Suppressor macrophage (primary cell): ENCODE measurements at regions not wholly inside any gene's neighbourhood (a gene's known extent, or its start where the extent isn't known, plus 50 kb on each side); places are given as distances from the start of the nearest gene placed in this dataset.

ENCODE experiments used
- DNase-seq, 4 experiments: peaks; one replicate each; pipeline ENCODE4 v3.0.0-alpha.2; 2020 to 2022

DNA sequence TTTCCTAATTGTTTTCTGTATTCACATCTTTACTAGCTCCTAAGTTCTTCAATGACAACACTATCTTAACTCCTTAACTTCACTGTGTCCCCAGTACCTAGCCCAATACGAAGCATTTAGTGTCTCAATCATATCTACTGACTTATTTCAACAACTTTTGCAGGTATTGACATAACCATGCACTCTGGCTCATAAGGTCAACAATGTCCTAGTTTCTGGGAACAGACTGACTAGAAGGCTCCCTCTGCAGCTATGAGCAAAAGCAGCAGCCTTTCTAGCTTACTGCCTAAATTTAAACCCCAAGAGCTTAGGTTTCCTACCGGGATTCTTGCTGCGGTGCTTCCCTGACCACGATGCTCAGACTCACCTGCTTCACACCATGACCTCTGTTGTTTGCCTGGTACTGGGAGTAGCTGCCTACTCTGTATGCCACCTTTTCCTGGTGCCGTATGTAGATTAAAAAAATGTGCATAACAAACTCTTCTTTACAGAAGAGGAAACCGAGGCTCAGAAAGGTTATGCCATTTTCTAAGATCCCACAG is 767.7 kb downstream of the TUSC7 start:
- no peak for DNase-seq

DNA sequence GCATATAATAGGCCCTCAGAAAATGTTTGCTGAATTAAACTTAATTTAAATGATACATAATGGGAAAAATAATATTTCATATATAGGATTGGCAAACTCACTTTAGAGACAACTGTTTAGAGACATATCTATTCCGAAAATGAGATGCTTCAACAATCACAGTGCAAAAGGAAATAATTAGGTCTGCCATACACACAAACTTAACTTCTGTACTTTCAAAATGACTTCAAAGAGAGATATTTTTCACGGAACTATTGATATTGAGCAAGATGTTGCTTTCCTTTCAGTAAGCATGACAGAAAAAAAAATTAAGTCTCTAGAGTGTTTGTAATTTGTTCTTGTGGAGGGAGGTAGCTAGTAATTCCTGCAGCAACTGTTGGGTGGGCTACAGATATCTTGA is 769.5 kb downstream of the TUSC7 start:
- no peak for DNase-seq

GRCh38 chr3:117480525-117480924 is 770.9 kb downstream of the TUSC7 start:
- DNase-seq = no peak

- no peak for DNase-seq
Measured at GRCh38 chr3:117480972-117481371, 771.4 kb downstream of the TUSC7 start.

- peak in 2 of 4 experiments; percentile 3 to 6 for DNase-seq
Measured at GRCh38 chr3:117483839-117484238, 774.3 kb downstream of the TUSC7 start.

- no peak for DNase-seq
Measured at GRCh38 chr3:117485841-117486240, 776.3 kb downstream of the TUSC7 start.

GRCh38 chr3:117486719-117487716 is 777.4 kb downstream of the TUSC7 start:
- DNase-seq = no peak

DNA sequence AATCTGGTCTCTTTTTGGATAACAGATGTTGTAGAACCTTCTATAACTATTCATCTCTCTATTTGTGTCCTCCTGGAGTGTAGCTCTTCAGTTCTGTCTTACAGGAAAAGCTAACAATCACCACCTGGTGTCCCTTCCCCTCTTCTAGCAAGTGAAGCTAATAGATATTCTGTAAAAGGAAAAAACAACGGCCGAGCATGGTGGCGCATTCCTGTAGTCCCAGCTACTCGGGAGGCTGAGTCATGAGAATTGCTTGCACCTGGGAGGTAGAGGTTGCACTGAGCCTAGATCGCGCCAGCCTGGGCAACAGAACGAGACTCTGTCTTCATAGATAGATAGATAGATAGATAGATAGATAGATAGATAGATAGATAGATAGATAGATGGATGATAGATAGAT is 779.4 kb downstream of the TUSC7 start:
- no peak for DNase-seq

DNA sequence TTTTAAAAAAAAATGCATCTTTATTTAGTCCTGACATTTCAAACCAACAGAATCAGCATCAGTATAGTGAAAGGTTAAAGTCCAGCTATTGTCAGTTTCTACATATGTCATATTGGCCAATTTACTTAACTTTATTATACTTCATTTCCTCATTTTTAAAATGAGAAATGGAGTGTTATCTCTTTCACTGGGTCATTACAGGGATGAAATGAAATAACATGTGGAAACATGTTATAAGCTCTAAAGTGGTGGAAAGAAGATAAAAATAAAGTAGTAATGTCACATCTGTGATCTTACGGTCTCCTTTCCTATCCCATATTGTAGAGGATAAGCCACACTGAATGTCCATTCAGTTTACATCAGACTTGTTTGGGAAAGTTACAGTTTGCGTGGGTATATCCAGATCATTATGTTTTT is 780.1 kb downstream of the TUSC7 start:
- no peak for DNase-seq

DNA sequence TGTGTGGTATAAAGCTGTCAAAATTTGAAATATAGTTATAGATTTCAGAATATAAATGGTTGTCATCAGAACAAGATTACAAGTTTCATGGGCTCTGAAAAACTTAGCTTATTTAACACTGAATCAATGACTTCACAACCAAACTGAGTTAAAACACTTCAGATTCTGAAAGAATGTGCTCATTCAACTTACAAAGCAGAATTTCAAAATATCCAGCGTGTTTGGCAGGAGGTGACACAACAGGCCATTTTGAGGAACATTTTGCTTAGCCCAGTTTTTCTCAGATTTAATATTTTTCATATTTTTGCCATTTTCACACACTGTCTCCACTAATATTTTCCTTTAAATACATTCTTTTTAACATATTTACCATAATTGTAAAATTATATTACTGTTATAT is 781.1 kb downstream of the TUSC7 start:
- peak in 2 of 4 experiments; percentile 28 to 37 for DNase-seq

DNA sequence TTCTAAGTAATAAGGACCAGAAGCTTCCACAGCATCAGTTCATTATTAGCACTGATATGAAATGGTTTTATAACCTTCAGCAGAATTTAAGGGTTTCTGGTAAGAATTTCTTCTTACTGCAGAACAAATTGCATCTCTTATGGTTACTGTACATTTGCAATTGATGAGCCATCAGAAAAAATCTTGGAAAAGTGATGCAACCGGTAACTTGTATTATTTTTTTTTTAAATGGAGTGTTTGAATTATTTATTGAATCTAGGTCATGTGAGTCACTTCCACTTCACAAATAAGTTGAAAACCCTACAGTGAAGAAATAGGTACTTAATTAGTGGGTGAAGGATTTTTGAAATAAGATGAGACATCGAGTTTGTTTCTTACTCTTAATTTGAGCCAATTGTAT is 786.0 kb downstream of the TUSC7 start:
- DNase-seq = no peak

GRCh38 chr3:117499189-117499870 is 789.8 kb downstream of the TUSC7 start:
- DNase-seq = no peak

- peak in 2 of 4 experiments; percentile 6 to 22 for DNase-seq
Measured at GRCh38 chr3:117507958-117508357, 798.4 kb downstream of the TUSC7 start.

GRCh38 chr3:117509858-117510257 is 800.3 kb downstream of the TUSC7 start:
- peak; percentile 13 to 67 (median 52) for DNase-seq

DNA sequence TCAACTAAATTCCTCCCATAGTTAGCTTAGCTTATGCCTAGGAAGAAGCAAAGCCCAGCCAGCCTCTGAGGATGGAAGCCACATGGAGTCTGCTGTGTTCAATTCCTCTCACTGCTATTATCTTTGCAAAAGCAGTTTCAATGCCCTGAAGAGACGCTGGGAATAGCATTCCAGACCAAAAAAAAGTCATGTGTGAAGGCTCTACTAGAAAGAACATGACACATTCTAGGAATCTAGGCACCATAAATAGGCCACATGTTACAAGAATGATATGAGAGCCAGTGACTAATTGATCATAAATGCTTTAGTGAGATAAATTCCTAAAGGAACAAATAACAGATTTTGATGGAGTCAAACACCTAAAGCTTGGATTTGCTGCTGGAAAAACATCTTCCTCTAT is 800.8 kb downstream of the TUSC7 start:
- no peak for DNase-seq

GRCh38 chr3:117512975-117513374 is 803.4 kb downstream of the TUSC7 start:
- DNase-seq = no peak

GRCh38 chr3:117515309-117515708 is 805.7 kb downstream of the TUSC7 start:
- no peak for DNase-seq

DNA sequence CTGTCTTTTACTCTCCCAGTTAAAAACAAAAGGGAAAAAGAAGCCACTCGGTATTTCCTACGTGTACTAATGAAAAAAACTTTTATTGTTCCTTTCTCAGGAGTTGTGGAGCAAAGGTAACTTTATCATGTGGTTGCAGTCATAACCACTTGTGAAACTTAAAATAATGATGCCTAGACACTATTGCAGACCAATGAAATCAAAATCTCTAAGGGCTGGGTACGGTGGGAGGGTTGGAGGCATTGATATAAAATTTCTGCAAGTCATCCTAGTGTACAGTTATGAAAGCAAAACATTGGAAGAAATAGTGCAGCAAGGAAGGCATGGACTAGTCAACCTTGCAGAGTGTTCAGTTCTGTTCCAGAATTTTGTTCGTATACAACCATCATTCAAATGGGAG is 808.8 kb downstream of the TUSC7 start:
- DNase-seq = no peak

GRCh38 chr3:117519776-117520175 is 810.2 kb downstream of the TUSC7 start:
- no peak for DNase-seq

GRCh38 chr3:117520582-117520981 is 811.0 kb downstream of the TUSC7 start:
- no peak for DNase-seq

DNA sequence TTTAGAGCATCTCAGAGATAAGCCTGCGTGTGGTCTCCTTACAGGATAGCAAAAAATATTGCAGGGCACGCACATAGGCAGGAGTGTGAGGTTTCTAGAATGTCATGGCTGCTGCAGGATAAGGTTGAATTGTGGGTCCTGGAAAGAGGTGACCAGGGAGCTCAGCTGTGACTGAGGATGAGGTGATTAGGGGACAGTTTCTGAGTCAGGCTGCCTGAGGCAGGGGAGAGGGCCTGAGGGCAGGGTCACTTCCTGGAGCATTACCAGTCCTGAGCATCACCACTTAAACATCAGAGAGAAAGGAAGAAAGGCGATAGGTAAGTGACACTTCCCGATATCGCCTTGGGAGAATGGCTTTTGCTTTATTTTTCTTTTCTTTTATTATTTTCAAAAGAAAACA is 813.8 kb downstream of the TUSC7 start:
- no peak for DNase-seq

DNA sequence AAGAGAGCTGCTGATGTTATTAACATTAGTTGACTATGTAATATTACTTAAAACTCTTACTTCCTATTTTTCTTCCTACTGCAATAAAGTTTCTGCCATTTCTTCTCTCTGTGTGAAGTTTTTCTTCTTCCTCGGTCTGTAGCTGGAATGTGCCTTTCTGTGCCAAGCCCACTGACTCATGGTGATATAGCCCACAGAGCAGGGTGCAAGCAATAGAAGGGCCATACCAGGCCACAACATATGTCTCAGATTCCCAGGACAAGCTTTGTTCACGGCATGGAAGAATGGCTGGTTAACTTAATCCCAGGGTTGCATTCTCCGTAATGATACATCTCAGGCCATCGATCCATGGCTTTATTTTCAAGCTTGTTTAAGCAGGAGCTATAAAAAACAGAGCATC is 815.3 kb downstream of the TUSC7 start:
- no peak for DNase-seq

DNA sequence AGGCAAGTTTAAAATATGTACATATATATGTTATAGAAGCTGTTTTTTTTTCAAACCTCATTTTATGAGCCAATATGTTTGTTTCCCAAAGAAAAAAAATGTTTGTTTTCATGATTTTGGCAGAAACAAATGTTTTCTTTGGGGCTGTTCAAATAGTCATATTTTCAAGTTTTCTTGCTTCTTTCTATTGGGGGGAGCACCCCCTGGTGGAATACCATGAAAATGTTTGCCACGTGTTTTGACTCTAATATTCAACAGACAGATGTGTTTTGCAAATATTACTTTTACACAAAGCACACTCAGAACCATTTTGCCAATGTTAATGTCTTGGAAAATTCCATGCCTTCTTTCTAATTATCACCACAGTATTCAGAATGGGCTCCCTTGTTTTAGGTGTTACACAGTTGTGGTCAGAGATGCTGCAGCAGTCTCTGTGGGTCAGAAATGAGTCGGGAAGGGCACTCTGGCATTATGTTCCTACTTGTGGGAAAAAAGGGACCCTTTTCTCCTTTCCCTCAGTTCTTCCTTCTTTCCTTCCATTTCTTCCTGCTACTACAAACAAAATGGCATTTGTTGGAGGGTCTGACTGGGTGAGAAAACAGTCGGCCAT is 817.0 kb downstream of the TUSC7 start:
- peak; percentile 61 to 67 (median 65) for DNase-seq
